ENCODE measurements at regions not wholly inside any gene's neighbourhood (a gene's known extent, or its start where the extent isn't known, plus 50 kb on each side); places are given as distances from the start of the nearest gene placed in this dataset.
"Not testable (repeated sequence)": the region's sequence is repeated elsewhere in the genome, so short reads cannot be mapped to it uniquely, and the experiment has no call there.

DNA sequence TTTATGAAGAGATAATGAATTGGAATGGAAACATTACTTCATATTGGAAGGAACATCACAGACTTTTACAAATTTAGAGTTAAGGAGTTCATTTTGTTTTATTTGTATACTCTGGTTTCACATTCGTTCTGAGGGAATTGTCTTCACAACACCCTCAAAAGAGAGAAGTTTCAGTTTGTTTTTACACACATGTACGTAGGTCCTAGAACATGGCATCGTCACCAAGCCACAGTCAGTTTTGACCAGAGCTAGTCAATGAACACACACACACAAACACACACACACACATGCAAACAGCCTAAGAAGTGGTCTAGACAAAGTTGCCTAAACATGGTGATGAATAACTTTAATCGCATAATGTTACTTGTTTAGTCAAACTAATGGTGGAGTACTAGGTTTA lies 427.9 kb upstream of the BCHE start:
- no peak for DNase-seq (ENCODE audit: low spot score)
- no peak for ATAC-seq

DNA sequence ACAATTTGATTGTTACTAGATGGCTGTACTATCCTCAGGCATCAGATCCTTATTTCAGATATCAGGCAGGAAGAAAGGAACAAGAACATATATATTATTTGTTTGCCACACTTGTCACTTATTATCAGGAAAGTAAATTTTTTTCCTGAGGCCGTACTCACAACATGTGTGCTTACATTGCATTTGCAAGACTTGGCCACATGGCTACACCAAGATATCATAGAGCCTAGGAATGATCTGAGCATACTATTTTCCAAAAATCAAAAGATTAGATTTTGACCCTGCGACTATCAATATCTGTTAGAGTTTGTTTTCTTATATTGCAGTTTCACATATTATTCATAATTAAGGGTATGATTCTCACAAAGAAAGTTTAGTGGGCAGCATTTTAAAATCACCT lies 426.2 kb upstream of the BCHE start:
- ATAC-seq (no peak), DNase-seq (ENCODE audit: low spot score) (no peak)

DNA sequence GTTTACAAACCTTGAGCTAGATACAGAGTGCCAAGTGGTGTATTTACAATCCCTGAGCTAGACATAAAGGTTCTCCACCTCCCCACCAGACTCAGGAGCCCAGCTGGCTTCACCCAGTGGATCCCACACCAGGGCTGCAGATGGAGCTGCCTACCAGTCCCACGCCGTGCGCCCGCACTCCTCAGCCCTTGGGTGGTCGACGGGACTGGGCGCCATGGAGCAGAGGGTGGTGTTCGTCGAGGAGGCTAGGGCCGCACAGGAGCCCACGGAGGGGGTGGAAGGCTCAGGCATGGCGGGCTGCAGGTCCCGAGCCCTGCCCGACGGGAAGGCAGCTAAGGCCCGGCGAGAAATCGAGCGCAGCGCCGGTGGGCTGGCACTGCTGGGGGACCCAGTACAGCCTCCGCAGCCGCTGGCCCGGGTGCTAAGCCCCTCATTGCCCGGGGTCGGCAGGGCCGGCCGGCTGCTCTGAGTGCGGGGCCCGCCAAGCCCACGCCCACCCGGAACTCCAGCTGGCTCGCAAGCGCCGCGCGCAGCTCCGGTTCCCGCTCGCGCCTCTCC lies 421.1 kb upstream of the BCHE start:
- not testable (repeated sequence) for ATAC-seq; DNase-seq (ENCODE audit: low spot score)

DNA sequence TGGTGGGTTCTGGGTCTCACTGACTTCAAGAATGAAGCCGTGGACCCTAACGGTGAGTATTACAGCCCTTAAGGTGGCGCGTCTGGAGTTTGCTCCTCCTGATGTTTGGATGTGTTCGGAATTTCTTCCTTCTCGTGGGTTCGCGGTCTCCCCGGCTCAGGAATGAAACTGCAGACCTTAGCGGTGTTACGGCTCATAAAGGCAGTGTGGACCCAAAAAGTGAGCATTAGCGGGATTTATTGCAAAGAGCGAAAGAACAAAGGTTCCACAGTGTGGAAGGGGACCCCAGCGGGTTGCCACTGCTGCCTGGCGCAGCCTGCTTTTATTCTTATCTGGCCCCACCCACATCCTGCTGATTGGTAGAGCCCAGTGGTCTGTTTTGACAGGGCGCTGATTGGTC lies 420.5 kb upstream of the BCHE start:
- ATAC-seq: no peak
- DNase-seq (ENCODE audit: low spot score): no peak

DNA sequence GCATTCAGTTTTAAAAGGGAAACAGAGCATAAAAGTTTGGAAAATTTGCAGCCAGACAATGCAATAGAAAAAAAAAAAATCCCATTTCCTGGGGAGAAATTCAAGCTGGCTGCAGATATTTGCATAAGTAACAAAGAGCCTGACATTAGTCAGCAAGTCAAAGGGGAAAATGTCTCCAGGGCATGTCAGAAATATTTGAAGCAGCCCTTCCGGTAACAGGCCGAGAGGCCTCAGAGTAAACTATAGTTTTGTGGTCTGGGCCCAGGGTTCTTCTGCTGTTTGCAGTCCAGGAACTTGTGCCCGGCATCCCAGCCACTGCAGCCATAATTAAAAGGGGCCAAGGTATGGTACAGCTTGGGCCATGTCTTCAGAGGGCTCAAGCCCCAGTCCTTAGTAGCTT lies 411.6 kb upstream of the BCHE start:
- DNase-seq (ENCODE audit: low spot score) (no peak), ATAC-seq (no peak)

DNA sequence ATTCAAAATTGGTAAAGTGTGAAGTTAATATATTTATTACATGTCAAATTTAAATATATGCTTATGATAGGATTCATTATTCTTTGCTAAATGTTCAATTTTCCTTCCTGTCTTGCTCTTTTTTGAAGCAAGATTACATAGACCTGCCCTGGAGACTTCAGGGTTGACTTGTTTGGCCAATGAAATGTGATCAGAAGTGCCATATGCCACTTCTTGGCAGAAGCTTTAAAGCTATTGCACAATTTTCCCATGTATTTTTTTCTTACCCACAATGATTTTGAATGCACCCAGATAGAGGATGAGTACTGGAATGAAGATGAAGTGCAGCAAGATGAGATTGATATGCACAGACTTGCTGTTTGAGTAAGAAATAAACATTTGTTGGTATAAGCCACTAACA lies 406.3 kb upstream of the BCHE start:
- no peak for DNase-seq (ENCODE audit: low spot score)

DNA sequence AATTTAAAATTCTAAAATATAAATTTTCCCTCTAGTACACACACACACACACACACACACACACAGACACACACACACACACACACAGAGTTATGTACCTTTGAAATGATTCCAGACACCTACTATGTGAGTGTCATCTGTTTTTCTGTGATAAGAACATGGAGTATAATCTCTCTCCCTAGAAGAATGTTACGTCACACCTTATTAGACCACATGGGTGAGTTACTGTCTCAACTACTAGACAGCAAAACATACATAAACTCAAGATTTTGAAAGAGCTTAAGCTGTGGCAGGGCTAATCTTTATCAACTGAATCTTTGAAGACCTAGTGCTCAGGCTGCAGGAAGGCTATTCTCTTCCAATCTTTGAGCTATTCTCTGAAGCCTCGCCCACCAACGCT lies 385.9 kb upstream of the BCHE start:
- no peak for ATAC-seq

More for the DNA sequence above, 406.3 kb upstream of the BCHE start:
- no peak for ATAC-seq

DNA sequence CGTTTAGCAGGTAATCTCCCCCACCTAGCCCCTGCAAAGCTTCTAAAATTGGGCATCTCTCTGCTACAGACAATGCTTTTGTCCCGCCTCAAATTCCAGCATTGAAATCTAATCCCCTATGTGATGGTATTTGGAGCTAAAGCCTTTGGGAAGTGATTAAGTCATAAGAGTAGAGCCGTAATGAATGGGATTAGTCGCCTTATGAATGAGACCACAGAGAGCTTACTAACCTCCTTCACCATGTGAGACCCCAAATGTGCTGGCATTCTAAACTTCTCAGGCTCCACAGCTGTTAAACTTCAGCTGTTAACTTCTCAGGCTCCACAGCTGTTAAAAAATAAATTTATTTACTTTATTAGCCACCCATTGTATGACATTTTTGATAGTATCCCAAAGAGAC lies 374.2 kb upstream of the BCHE start:
- DNase-seq (ENCODE audit: low spot score) (no peak), ATAC-seq (no peak)

More for the DNA sequence above, 385.9 kb upstream of the BCHE start:
- DNase-seq (ENCODE audit: low spot score): no peak

DNA sequence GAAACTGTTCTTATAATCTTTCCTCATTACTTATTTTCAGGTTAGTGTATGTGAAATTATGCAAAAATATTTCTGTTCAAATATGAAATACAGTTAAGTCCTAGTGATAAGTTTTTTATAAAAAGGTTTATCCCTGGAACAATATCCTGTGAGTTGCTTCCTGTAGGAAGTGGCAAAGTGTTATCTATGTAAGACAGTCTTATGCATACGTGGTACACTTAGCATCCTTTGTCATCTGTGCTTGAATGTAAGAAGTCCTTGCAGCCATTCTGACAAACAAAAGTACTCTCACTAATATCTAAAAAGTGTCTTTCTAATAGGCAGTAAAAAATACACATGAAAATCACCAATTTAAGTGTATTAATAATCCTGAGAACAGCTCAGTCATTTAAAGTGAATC lies 372.5 kb upstream of the BCHE start:
- ATAC-seq (no peak), DNase-seq (ENCODE audit: low spot score) (no peak)

DNA sequence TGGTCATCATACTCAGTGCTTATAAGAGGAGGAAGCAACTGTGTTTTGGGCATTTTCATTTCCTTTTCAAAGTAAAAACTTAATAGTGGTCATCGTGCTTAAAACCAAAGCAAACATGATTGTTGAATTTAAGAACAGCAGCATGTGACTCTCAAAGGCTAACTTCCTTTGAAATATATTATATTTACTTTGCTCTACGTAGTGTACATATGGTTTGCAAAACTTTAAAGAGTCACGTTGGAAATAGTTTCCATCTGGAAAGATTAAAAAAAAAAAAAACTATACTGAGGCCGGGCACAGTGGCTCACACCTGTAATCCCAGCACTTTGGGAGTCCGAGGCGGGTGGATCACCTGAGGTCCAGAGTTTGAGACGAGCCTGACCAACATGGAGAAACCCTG lies 367.9 kb upstream of the BCHE start:
- ATAC-seq (no peak), DNase-seq (ENCODE audit: low spot score) (no peak)

DNA sequence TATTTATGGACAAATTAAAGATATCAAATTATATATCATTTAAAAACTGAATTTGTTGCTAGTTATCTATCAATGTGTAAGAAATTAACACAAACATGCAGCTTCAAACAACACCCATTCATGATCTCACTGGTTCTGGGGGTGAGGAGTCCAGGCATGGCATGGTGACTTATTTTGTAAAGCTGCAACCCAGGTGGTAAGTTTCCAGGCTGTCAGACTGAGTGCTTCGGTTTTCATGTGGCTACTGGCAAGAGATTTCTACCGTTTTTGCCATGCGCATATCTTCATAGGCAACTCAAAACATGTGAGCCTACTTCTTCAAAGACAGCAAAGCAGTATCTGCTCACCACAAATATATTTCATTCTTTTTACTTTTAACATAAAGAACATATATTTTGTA lies 364.3 kb upstream of the BCHE start:
- DNase-seq (ENCODE audit: low spot score) (no peak), ATAC-seq (no peak)

DNA sequence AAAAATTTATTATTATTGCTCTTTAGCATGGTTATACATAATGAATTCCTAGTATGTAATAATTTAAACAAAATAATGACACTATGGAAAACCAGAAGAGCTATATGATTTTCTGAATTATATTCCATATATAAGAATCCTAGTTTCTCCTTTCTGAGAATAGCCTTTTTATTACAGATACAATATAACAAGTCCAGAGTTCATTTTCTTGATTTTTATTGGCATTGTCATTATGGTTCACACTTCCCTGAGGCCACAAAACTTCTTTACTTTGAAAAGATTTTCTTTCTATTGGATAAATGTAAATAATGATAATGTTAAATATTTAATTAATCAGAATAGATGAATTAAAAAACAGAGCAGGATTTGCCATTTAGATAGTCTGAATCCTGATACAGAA lies 362.3 kb upstream of the BCHE start:
- ATAC-seq (no peak), DNase-seq (ENCODE audit: low spot score) (no peak)

DNA sequence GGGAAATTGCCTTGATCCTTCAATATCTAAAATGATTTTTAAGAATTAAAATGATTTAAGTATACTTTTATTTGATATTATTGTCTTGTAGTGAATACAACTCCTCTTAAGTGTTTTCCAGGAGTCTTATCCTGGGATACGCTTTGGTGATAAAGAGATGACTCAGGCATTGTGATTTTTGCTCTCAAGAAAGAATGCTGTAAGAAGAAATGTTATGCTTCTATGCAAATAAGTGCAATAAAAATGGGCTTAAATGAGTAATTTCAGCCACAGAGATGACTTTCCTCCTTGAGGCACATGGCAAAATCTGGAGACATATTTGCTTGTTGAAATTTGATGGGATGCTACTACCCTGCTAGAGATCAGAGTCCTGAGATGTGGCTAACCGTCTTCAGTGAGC lies 358.6 kb upstream of the BCHE start:
- DNase-seq (ENCODE audit: low spot score): no peak
- no peak for ATAC-seq

DNA sequence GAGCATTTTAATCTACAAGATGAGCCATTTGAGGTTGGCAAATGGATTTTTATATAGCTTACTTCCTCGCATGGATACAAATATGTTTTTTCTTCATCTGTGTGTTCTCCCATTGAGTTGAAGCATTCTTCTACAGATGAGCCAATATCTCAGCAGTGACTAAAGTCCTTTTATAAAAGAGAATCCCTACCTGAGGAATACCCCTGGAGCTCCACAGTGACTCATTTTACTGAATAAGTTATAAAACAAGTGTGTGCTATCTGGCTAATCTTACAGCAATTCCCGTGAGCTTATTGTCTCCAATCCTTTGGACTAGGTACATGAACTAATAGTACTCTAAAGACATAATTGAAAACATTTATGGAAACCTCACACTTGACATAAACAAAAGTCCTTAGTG lies 354.2 kb upstream of the BCHE start:
- DNase-seq (ENCODE audit: low spot score) (no peak), ATAC-seq (no peak)

DNA sequence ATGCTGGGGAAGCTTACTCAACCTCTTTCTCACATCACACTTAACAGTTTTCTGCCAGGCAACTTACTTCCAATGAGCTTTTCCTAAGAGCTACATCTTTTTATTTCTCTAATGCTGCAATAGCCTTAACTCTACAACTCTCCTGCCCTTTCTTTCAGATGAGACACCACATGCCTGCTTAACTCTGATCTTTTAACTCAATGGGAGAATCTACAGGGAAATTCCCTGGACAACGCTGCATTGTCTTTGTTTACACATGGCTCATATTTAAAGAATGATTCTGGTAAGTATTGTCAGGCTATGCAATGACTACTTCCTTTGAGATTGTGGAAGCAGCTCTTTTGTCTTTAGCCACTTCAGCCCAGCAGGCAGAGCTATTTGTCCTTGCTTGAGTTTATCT lies 353.1 kb upstream of the BCHE start:
- DNase-seq (ENCODE audit: low spot score) (no peak), ATAC-seq (no peak)

DNA sequence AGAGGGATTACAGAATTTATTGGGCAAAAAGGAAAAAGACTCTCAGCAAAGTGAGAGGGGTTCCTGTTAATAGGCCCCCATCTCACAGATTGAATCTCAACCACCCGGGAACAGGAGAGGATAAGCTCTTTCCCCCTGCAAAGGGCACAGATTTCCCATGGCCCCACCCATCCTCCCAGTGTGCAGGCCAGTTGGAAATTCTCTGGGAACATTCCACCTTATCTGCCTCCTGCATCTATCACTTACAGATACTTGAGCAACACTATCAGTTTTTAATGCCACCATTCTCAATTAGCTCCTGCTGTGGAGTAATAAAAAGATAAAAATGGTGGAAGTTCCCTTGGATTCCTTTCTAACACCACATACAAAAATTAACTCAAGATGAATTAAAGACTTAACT lies 350.0 kb upstream of the BCHE start:
- no peak for ATAC-seq
- no peak for DNase-seq (ENCODE audit: low spot score)

DNA sequence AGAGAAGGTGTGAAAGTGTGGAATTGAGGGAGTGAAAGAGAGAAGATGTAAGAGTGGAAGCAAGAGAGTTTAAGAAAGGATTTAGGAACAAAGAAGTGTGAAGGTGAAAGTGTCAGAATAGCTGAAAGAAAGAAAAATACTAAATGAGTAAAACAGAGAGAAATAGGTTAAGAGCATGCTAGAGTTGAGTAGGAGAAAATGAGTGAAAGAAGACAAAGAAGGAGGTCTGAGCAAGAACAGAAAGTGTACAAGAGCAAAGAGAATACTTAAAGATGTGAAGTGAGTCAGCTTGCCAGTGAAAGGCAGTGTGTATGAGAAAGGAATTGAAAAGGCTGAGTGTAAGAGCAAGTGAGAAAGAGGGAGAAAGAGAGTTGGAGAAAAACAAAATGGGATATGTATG lies 348.8 kb upstream of the BCHE start:
- DNase-seq (ENCODE audit: low spot score) (no peak), ATAC-seq (no peak)

DNA sequence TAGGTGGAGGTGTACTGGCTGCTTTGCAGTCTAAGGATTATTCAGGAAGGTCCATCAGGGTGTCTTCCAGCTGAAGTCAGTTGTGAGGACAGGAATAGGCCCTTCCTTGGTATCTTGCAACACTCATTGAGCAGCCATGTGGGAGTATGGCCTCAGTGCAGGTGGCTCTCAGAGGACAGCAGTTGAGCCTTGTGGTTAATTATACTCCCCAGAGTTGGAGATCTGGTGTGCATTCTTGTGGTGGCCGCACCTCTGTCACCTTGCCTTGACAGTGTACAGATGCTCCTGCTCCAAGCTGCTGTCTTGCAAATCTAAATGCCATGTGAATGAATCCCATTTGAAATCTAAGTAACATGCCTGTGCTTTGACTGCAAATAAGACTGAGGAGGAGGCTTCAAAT lies 339.9 kb upstream of the BCHE start:
- DNase-seq (ENCODE audit: low spot score) (no peak), ATAC-seq (no peak)

DNA sequence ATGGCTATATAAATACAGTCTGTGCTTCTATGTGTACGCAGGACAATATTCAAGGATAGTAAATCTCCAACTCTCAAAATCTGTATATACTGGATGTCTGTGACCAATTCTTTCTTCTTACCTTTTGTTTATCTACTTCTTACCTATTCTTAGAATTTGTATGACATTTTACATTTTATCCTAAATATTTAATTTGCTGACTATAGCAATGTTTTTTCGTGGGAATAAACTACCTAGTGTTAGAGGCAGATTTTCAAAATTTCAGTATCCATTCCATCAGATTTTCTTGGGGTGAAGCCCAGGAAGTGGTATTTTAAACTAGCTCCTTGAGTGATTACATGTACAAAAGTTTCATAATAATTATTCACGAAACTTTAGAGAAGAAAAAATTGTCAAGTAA lies 334.5 kb upstream of the BCHE start:
- ATAC-seq (no peak), DNase-seq (ENCODE audit: low spot score) (no peak)

DNA sequence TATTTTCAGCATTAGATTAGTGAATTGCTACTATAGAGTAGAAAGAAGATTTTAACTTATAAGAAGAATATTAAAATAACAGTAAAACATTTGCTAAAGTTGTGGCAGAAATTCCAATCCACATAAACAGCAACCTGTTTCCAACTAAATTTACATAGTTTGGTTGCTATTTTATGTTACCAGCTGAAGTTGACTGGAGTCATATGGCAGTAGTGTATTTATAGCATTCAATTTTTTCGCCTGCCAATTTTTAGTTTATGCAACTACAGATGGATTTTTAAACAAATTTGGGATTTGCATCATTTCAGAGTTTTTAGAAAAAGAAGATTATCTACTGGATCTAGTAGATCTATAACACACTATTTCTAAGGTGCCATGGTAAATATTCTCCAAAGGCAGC lies 332.5 kb upstream of the BCHE start:
- no peak for ATAC-seq
- DNase-seq (ENCODE audit: low spot score): no peak

DNA sequence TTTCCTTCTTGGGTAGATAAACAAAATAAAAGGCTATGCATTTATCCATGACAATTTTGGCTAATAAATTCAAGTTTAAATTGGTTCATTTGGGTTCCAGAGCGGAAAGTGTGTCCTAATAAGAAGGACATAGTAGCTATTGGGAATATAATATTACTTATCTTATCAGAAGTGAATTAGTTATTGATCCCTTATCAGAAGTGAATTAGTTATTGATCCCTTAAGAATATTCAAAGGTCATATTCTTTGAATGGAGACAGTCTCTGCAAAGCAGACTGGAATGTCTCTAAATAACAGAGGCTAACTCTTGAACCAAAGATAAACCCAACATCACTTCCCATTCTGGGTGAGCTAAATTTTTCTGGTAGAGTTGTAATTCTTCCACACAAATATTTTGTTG lies 290.7 kb upstream of the BCHE start:
- ATAC-seq (no peak), DNase-seq (ENCODE audit: low spot score) (no peak)

DNA sequence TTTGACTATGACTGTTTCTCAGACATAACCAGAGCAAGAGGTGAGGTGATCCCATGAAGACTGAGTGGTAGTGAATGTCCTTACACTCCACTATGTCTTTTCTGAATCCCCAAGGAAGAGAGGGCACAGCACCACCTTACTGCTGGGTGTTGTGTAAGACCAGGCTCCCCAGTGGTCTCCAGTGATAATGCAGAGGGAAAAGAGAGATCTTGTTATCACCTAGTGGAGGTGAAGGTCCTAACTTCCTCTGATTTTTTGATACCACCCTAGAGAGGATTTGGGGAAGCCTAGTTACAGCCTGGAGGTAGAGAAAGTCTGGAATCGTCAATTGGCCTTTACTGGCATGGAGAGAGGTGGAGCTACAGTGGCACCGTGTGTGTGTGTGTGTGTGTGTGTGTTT lies 288.0 kb upstream of the BCHE start:
- ATAC-seq (no peak), DNase-seq (ENCODE audit: low spot score) (no peak)

DNA sequence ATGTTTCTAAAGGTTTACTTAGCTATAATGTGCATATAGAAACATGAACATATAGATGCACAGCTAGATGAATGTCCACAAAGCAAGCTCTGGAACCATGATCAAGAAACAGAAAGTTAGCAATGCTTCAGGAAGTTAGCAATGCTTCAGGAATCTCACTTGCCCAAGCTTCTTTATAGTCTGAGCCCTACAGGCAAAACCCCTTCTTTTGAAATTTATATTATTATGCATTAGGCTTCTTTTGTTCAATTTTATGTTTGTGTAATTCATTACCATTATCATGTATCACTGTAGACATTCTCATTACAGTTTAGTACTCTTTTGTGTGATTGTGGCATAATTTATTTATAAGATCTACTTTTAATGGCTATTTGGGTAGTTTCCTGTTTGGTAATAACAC lies 286.4 kb upstream of the BCHE start:
- DNase-seq (ENCODE audit: low spot score): no peak
- no peak for ATAC-seq

DNA sequence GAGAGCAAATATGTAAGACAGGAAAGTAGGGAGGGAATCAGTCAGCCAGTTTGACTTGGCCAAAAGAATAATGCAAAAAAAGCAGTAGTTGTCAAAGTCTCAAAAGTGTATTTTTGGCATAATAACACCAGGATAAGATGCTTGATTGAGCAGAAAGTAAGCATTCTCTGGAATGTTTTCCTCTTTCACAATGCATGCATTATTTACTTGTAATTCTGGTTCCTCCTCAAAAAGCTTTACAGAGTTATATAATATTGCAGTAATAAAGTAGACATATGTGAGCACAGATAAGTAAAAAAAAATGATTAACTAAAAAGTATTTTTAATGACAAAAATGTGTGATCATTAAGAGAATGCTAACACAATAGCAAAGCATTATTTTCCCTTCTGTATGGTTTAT lies 285.9 kb upstream of the BCHE start:
- DNase-seq (ENCODE audit: low spot score) (no peak), ATAC-seq (no peak)

Data from left lobe of liver (tissue), 2 donors.